Transverse colon (tissue), 4 donors: ENCODE measurements at regions not wholly inside any gene's neighbourhood (a gene's known extent, or its start where the extent isn't known, plus 50 kb on each side); places are given as distances from the start of the nearest gene placed in this dataset.

ENCODE experiments used
- CTCF ChIP-seq, 5 experiments: fragments of 200-600 bp in 3 of 5; fragments of 450-650 bp in 2 of 5; sonication (generic) in 3 of 5; IDR thresholded peaks; 1 replicate in 2 of 5; 2 replicates in 3 of 5; pipeline ENCODE4 v1.5.1; 2016 to 2017; ENCODE audit warnings: antibody characterized with exemption in 5 of 5, inconsistent platforms in 3 of 5, mild to moderate bottlenecking in 2 of 5, moderate library complexity in 1 of 5
- POLR2AphosphoS5 ChIP-seq, 3 donors: sonication (generic); formaldehyde crosslinking; IDR thresholded peaks; one replicate each; pipeline ENCODE4 v1.6.1; 2016; ENCODE audit warnings: antibody characterized with exemption in 3 of 3

- TF ChIP-seq POLR2AphosphoS5 (IDR thresholded peaks at IDR 0.05) = no peak
- TF ChIP-seq CTCF (IDR thresholded peaks at IDR 0.05) = no peak
Observed at GRCh38 chr13:82827724-82828123, 1054.5 kb downstream of the SLITRK1 start.
